GM20000 (cell line): ENCODE measurements at regions not wholly inside any gene's neighbourhood (a gene's known extent, or its start where the extent isn't known, plus 50 kb on each side); places are given as distances from the start of the nearest gene placed in this dataset.

Experiments used
- DNase-seq: peaks from one replicate; pipeline ENCODE4 v3.0.0; 2012; ENCODE audit warnings: low spot score
- CTCF ChIP-seq: IDR thresholded peaks from 2 replicates; pipeline ENCODE4 v1.5.1; 2012; ENCODE audit warnings: mild to moderate bottlenecking, control low read depth; ENCODE audit errors: extremely low read depth, missing control alignments

GRCh38 chr11:43053638-43054412 lies 258.0 kb upstream of the API5 start:
- no peak for DNase-seq
- no peak for TF ChIP-seq CTCF

GRCh38 chr11:43067681-43068080 lies 244.1 kb upstream of the API5 start:
- no peak for TF ChIP-seq CTCF

GRCh38 chr11:43071338-43071737 lies 240.5 kb upstream of the API5 start:
- no peak for DNase-seq
- no peak for TF ChIP-seq CTCF

More at GRCh38 chr11:43067681-43068080, 244.1 kb upstream of the API5 start:
- DNase-seq, result no peak

GRCh38 chr11:43072096-43072495 lies 239.7 kb upstream of the API5 start:
- no peak for DNase-seq
- TF ChIP-seq CTCF, result no peak

- TF ChIP-seq CTCF, result no peak
- no peak for DNase-seq
Measured at GRCh38 chr11:43072911-43073310, 238.9 kb upstream of the API5 start.

GRCh38 chr11:43074810-43075209 lies 237.0 kb upstream of the API5 start:
- no peak for TF ChIP-seq CTCF
- no peak for DNase-seq

- no peak for TF ChIP-seq CTCF
- no peak for DNase-seq
Measured at GRCh38 chr11:43101113-43101512, 210.7 kb upstream of the API5 start.
